Lower lobe of right lung (tissue), 2 donors: ENCODE measurements at regions not wholly inside any gene's neighbourhood (a gene's known extent, or its start where the extent isn't known, plus 50 kb on each side); places are given as distances from the start of the nearest gene placed in this dataset.

Source experiments
- ATAC-seq, 2 donors: fragments of 200-7000 bp; cut with Tn5 transposase; one replicate each; pipeline ENCODE4 v1.9.1; 2020 to 2022; ENCODE audit warnings: mild to moderate bottlenecking in 2 of 2, moderate library complexity in 2 of 2
- DNase-seq: peaks from one replicate; pipeline ENCODE4 v3.0.0-alpha.2; 2020
- H3K27ac ChIP-seq: fragments of 200-600 bp; one replicate; pipeline ENCODE4 v1.8.0; 2022
- H3K27me3 ChIP-seq: fragments of 200-600 bp; one replicate; pipeline ENCODE4 v1.8.0; 2022; ENCODE audit warnings: low read depth
- H3K36me3 ChIP-seq: fragments of 200-600 bp; one replicate; pipeline ENCODE4 v1.8.0; 2022; ENCODE audit warnings: mild to moderate bottlenecking
- H3K4me1 ChIP-seq: fragments of 200-600 bp; one replicate; pipeline ENCODE4 v1.8.0; 2022
- H3K4me3 ChIP-seq: fragments of 200-600 bp; one replicate; pipeline ENCODE4 v1.8.0; 2022; ENCODE audit warnings: mild to moderate bottlenecking
- H3K9me3 ChIP-seq: fragments of 200-600 bp; one replicate; pipeline ENCODE4 v1.8.0; 2022
- intact Hi-C: fragments of 100-400 bp; cut with DNase I; formaldehyde crosslinking; loops from one replicate; pipeline ENCODE4 v1.11.0; 2022
- TF ChIP-seq, protein P1 (sequence below): fragments of 200-600 bp; IDR thresholded peaks from one replicate; pipeline ENCODE4 v1.8.0; 2022; ENCODE audit warnings: antibody characterized with exemption, mild to moderate bottlenecking
- donor health status: DM: no; HTN: yes; CAD: no; lungs with severe emphysema.

DNA sequence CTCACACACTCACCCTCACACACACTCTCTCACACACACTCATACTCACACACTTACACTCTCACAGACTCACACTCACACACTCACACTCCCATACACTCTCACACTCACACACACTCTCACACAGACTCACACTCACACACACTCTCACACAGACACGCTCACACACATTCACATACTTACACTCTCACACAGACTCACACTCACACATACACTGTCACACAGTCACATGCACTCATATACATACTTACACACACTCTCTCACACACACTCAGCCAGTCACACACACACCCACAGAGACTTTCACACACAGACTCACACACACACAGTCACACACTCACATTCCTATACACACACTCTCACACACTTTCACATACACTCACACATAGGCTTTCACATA is 1478.8 kb downstream of the BRD1 start:
- Histone ChIP-seq H3K4me1 (no peaks in the 10 kb centered on the region), H3K27ac (no peak overlapping the region), H3K9me3 (no peaks in the 10 kb centered on the region), H3K4me3 (no peak overlapping the region), H3K27me3 (no peaks in the 10 kb centered on the region), H3K36me3 (no peaks in the 10 kb centered on the region)
- DNase-seq = no peak
- intact Hi-C loops = no loop called here
- TF ChIP-seq, protein P1, sequence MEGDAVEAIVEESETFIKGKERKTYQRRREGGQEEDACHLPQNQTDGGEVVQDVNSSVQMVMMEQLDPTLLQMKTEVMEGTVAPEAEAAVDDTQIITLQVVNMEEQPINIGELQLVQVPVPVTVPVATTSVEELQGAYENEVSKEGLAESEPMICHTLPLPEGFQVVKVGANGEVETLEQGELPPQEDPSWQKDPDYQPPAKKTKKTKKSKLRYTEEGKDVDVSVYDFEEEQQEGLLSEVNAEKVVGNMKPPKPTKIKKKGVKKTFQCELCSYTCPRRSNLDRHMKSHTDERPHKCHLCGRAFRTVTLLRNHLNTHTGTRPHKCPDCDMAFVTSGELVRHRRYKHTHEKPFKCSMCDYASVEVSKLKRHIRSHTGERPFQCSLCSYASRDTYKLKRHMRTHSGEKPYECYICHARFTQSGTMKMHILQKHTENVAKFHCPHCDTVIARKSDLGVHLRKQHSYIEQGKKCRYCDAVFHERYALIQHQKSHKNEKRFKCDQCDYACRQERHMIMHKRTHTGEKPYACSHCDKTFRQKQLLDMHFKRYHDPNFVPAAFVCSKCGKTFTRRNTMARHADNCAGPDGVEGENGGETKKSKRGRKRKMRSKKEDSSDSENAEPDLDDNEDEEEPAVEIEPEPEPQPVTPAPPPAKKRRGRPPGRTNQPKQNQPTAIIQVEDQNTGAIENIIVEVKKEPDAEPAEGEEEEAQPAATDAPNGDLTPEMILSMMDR = no peak
- no peak for ATAC-seq

DNA sequence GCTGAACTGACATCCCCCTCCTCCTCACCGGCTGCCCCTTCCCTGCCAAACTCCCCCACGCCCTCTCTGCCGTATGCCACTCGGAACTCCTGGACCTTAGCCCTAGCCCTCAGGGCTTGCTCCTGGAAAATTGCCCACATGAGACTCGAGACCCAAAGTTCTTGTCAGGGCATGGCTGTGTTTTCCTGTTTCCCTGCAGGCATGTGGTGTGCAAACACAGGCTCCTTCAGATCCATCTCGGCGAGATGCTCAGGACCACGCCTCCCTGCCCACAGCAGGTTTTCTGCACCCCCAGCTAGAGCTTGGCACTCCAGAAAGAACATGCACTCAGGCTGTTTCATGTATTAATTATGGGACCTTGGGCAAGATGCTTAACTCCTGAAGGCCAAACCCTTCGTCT is 1480.4 kb downstream of the BRD1 start:
- no peaks in the 10 kb centered on the region for H3K36me3 ChIP-seq
- no peaks in the 10 kb centered on the region for H3K9me3 ChIP-seq
- TF ChIP-seq, protein P1 = no peak
- intact Hi-C loops = no loop called here
- no peak overlapping the region for H3K27ac ChIP-seq
- ATAC-seq = peak in 1 of 2 donors; percentile 58
- H3K4me1 ChIP-seq = no peaks in the 10 kb centered on the region
- no peak overlapping the region for H3K4me3 ChIP-seq
- H3K27me3 ChIP-seq = no peaks in the 10 kb centered on the region
- DNase-seq = no peak

DNA sequence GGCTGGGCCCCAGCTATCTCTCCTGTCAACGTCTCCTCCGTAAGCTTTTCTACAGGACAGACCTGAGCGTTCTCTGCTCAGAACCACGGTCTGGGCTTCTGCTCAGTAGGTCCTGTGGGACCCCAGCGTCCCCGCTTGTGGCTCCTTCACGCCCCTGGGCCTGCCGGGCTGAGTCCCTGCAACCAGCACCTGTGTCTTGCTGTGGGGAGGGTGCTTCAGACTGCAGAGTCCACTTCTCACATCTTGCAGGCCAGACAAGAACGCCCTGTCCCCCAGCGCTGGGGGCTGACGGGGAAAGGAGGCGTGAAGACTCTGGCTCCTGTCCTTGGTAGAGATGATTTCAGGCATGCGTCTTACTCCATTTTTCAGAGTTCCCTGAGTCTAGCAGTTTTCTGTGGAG is 1480.8 kb downstream of the BRD1 start:
- no peak overlapping the region for H3K27ac ChIP-seq
- no peak overlapping the region for H3K4me3 ChIP-seq
- no peaks in the 10 kb centered on the region for H3K27me3 ChIP-seq
- H3K4me1 ChIP-seq = no peaks in the 10 kb centered on the region
- TF ChIP-seq, protein P1 = no peak
- intact Hi-C loops = no loop called here
- DNase-seq (no peak), ATAC-seq (peak in 1 of 2 donors; percentile 7)
- H3K9me3 ChIP-seq = no peaks in the 10 kb centered on the region
- no peaks in the 10 kb centered on the region for H3K36me3 ChIP-seq

DNA sequence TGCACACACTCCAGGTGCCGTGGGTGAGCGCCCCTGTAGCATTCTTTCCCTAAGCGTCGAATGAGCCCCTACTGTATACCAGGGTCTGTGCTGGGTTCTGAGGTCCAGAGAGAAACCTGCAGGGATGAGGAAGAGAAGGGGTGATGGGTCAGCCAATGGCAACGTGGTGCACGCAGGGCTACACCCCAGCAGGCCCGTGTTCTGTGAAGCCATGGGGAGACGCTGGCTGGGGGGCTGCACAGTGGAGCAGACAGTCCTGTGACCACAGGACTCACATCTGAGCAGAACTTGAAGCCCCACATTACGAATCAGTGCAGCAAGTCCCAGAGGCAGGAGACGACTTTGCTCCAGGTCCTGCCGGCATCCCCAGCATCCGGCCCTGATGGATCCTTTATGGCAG is 1481.4 kb downstream of the BRD1 start:
- no peaks in the 10 kb centered on the region for H3K9me3 ChIP-seq
- TF ChIP-seq, protein P1 = no peak
- no peaks in the 10 kb centered on the region for H3K36me3 ChIP-seq
- intact Hi-C loops = no loop called here
- no peak overlapping the region for H3K4me3 ChIP-seq
- H3K4me1 ChIP-seq = no peaks in the 10 kb centered on the region
- no peak for ATAC-seq
- no peaks in the 10 kb centered on the region for H3K27me3 ChIP-seq
- no peak for DNase-seq
- no peak overlapping the region for H3K27ac ChIP-seq

DNA sequence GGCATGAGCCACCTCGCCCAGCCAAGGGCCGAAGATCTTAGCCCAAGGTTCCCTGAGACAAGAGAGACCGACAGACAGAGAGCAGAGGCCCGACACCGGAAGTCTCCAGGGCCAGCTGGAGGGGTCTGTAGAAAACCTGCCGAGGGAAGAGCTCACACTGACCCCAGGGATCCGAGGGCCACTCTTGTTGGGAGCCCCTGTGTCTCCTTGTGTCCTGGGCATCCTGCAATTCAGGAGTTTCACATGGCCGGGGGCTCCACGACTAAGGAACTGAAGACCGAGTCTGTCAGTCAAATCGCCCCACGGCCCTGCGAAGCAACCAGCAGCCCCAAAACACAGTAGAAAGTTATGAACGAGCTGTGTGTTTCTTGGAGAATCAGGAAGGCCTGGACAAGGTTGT is 1482.0 kb downstream of the BRD1 start:
- no peak for ATAC-seq
- H3K27me3 ChIP-seq = no peaks in the 10 kb centered on the region

More for the DNA sequence above, 1482.0 kb downstream of the BRD1 start:
- no peaks in the 10 kb centered on the region for H3K36me3 ChIP-seq
- H3K27ac ChIP-seq = no peak overlapping the region
- intact Hi-C loops = no loop called here
- DNase-seq = no peak
- TF ChIP-seq, protein P1 = no peak
- H3K9me3 ChIP-seq = no peaks in the 10 kb centered on the region
- no peaks in the 10 kb centered on the region for H3K4me1 ChIP-seq
- no peak overlapping the region for H3K4me3 ChIP-seq
